H4 (cell line): ENCODE measurements at regions not wholly inside any gene's neighbourhood (a gene's known extent, or its start where the extent isn't known, plus 50 kb on each side); places are given as distances from the start of the nearest gene placed in this dataset.
"Not testable (repeated sequence)": the region's sequence is repeated elsewhere in the genome, so short reads cannot be mapped to it uniquely, and the experiment has no call there.

Source experiments
- DNase-seq: peaks from one replicate; pipeline ENCODE4 v3.0.0-alpha.2; 2015; ENCODE audit warnings: low spot score

GRCh38 chr21:28132713-28133112 is 860.0 kb downstream of the LTN1 start:
- no peak for DNase-seq

- DNase-seq = no peak
These were observed 865.4 kb downstream of the LTN1 start for GRCh38 chr21:28127175-28127785.

DNA sequence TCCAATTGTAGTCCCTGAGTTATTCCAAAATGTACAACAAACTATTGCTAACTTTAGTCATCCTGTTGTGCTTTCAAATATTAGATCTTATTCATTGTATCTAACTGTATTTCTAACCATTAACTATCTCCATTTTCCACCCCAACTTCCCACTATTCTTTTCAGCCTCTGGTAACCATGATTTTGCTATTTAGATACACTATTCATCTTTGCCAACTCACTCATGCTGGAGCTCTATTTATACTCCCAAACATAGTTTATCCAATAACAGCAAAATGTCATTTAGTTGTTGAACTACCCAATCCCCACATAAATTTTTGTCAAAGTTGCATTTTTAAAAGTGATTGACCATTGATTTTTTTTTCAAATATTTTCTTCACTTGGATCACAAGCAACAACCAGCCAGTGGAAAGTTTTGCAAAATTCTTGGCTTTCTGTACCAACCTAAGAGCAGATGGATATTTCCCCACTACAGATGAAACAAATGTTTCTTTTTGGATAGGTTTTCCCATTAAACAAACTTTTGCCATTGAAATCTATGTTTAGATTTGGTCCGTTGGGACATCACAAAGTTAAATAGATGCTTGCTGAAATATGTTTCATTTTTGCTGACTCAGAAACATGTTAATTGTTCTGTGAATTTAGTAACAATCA is 866.0 kb downstream of the LTN1 start:
- no peak for DNase-seq

GRCh38 chr21:28124541-28124940 is 868.1 kb downstream of the LTN1 start:
- no peak for DNase-seq

- no peak for DNase-seq
These were observed 874.1 kb downstream of the LTN1 start for GRCh38 chr21:28118570-28118969.

DNA sequence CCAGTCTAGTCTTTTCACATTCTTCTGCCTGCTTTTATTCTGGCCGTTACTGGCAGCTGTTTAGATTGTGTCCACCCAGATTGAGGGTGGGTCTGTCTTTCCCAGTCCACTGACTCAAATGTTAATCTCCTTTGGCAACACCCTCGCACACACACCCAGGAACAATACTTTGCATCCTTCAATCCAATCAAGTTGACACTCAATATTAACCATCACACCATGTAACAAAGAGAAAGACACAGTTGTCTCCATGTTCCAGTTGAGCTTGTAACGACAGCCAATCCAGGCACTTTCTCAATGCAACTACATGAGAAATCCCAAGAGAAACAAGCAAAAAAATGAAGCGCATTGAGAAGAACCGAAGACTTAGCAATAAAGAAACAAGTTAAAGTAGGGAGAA is 877.7 kb downstream of the LTN1 start:
- not testable (repeated sequence) for DNase-seq

GRCh38 chr21:28113718-28114117 is 879.0 kb downstream of the LTN1 start:
- no peak for DNase-seq

- DNase-seq = no peak
These were observed 880.2 kb downstream of the LTN1 start for GRCh38 chr21:28112511-28112910.

DNA sequence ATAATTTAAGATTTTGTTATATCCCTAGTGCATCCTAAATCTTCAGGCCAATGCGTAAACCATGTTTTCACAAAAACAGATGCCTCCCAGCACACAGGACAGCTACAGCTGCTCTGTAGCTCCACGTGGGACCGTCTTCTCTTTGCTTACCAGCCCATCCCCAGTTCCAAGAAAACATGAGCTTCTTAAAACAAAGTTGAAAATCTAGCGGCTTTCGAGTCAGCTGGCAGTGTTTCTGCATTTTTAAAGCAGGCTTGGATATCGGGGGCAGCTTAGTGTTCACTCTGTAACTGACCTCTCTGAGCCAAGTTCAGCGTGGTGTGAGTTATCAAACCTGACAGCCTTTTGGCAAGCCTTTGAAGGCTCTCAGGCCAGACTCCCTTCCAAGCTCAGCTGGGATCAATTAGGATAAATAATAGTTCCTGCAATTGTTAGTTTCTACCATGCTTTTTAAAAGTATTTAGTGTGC is 881.5 kb downstream of the LTN1 start:
- no peak for DNase-seq

DNA sequence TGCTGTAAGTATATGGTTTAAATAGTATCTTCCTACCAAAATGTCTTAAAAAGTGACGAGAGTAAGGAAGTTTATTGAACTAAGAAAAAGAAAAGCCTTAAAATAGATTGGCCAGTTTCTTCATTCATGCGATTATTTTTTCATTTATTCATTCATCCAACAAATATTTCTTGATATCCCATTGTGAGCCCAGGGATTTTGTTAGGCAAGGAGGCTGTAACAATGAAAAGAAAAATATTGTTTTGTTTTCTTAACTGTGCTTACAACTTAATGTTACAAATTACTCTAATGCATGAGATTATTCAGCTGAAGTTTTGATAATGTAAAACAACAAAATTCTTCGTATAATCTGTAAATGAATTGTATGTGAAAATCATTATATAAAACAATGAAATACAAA is 882.0 kb downstream of the LTN1 start:
- DNase-seq = no peak

DNA sequence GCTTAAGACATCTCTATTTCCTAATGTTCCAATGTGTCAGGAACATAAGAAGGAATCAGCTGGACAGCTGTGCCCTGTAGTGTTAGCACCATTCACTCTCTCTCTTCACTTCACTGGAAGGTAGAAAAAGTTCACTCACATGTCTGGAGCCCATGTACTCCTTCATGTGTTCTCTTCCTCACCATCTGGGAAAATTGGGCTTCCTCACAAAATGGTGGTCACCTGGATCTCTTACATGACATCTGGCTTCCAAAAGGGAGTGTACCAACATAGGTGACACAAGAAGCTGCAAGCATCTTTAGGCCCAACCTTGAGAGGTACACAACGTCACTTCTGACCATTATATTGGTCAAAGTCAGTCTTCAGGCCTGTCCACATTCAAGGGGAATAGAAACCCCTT is 882.6 kb downstream of the LTN1 start:
- no peak for DNase-seq

GRCh38 chr21:28106370-28106890 is 886.2 kb downstream of the LTN1 start:
- DNase-seq = no peak

- DNase-seq = no peak
These were observed 888.3 kb downstream of the LTN1 start for GRCh38 chr21:28104346-28104745.

GRCh38 chr21:28100366-28100765 is 892.3 kb downstream of the LTN1 start:
- DNase-seq = no peak

GRCh38 chr21:28099001-28099705 is 893.5 kb downstream of the LTN1 start:
- no peak for DNase-seq

GRCh38 chr21:28091466-28091865 is 901.2 kb downstream of the LTN1 start:
- no peak for DNase-seq

GRCh38 chr21:28090546-28090945 is 902.1 kb downstream of the LTN1 start:
- DNase-seq = no peak

DNA sequence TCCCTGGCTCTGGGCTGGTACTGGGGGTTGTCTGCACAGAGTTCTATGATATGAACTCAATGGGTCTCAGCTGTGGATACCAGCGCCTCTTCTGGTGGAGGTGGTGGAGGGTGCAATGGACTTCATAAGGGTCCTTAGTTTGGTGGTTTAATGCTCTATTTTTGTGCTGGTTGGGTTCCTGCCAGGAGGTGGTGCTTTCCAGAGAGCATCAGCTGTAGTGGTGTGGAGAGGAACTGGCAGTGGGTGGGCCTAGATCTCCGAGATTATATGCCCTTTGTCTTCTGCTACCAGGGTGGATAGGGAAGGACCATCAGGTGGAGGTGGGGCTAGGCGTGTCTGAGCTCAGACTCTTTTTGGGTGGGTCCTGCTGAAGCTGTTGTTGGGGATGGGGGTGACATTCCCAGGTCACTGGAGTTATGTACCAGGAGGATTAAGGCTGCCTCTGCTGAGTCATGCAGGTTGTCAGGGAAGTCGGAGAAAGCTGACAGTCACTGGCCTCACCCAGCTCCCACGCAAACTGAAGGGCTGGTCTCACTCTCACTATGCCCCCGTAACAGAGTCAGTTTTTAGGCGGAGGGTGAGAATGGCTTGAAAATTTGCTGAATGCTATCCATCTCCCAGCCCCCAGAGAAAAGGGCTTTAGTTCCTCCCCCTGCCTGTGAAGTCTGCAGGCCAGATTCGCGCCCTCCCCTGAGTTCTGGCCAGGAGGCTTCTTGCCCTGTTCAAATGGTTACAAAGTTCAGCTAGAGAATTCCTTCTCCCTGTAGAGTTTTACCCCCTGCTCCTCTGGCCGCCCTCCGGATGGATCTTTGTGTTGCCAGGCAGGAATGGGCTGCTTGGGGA is 902.9 kb downstream of the LTN1 start:
- peak; percentile 17 for DNase-seq

DNA sequence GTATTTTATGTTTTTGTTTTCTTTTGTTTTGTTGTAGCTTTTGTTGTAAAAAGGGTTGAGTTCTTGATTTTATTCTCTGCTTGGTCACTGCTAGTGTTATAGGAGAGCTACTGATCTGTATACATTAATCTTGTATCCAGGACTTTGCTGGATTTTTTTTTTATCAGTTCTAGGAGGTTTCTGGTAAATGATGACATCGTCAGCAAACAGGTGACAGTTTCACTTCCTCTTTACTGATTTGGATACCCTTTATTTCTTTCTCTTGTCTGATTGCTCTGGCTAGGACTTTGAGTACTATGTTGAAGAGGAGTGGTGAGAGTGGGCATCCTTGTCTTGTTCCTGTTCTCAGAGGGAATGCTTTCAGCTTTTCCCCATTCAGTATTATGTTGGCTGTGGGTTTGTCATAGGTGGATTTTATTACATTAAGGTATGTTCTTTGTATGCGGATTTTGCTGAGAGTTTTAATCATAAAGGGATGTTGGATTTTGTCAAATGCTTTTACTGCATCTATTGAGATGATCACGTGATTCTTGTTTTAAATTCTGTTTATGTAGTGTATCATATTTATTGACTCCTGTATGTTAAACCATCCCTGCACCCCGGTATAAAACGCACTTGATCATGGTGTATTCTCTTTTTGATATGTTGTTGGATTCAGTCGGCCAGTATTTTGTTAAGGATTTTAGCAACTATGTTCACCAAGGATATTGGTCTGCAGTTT is 905.7 kb downstream of the LTN1 start:
- no peak for DNase-seq

DNA sequence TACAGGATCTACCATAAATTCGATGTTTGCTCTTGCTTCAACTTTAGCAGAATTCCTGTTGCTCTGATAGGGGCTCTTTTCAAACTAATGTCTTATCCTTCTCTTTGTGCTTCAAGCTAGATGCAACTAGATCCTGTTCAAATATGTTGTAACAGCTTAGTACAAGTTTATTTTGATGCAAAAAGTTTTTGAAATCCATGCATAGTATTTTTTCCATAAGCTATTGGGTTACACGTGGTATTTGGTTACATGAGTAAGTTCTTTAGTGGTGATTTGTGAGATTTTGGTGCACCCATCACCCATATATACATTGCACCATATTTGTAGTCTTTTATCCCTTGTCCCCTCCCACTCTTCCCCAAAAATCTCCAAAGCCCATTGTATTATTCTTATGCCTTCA is 907.7 kb downstream of the LTN1 start:
- DNase-seq = no peak

DNA sequence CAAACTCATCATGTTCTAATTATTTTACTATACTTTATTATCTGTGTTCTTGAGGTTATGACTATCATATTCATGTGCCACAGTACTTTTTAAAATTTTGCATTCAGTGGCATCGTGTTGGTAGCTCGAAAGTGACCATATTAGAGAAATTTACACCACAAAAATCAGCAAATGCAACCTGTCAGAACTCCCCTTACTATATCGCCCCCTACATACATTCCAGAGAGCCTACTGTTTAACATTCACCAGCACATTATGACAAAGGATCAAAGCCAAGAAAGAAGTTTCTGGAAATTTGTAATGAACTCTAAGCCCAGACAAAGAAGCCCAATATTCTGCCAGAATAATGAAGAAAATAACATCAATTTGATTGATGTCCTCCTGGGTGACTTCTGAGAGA is 909.3 kb downstream of the LTN1 start:
- no peak for DNase-seq
